ENCODE measurements at regions not wholly inside any gene's neighbourhood (a gene's known extent, or its start where the extent isn't known, plus 50 kb on each side); places are given as distances from the start of the nearest gene placed in this dataset.

DNA sequence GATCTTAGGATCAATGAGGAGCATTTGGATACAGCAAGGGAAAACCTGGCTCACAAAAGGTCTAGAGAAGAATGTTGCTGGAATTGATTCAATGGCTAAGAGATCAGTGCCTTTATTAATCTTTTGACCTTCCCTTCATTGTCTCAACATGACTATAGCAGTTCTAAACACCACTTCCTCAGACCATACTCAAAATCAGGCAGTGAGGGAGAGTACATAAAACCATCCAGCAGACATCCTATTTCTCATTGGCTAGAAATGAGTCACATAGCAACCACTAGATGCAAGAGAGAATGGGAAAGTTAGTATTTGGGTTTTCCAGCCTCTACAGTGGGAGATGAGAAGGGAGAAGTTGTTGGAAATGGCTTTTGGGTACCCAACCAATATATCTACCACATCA lies 151.4 kb upstream of the NUDT4 start (continued):
- no peak for TF ChIP-seq GABPA (IDR thresholded peaks at IDR 0.05; ENCODE audit: borderline replicate concordance, insufficient read depth, low read length)
- TF ChIP-seq TCF12 (IDR thresholded peaks at IDR 0.05; ENCODE audit: low read depth, low read length) = no peak
- TF ChIP-seq PHF8 (conservative IDR thresholded peaks at IDR 0.05; ENCODE audit: low read depth, low read length) = no peak

Data from H1 (cell line).